K562 (cell line): ENCODE measurements at regions not wholly inside any gene's neighbourhood (a gene's known extent, or its start where the extent isn't known, plus 50 kb on each side); places are given as distances from the start of the nearest gene placed in this dataset.

Source experiments
- ZNF79 ChIP-seq: fragments of 250-450 bp; sonication (Bioruptor Pico); IDR thresholded peaks from 2 replicates; pipeline ENCODE4 v1.4.0; 2020; ENCODE audit warnings: low read depth, mild to moderate bottlenecking, moderate library complexity
- TF ChIP-seq, protein P1 (sequence below), 2 experiments: fragments of 450-650 bp in 1 of 2; sonication (generic) in 1 of 2; formaldehyde crosslinking in 1 of 2; IDR thresholded peaks; 2 replicates each; pipeline versions ENCODE4 v1.7.1 to v1.9.0; 2016 to 2022; ENCODE audit warnings: inconsistent platforms in 1 of 2, mild to moderate bottlenecking in 1 of 2, missing genetic modification reagents in 1 of 2
- TF ChIP-seq, protein P2 (sequence below): fragments of 450-650 bp; IDR thresholded peaks from 2 replicates; pipeline ENCODE4 v1.6.1; 2016; ENCODE audit warnings: missing biosample characterization, missing genetic modification characterization
- TF ChIP-seq, protein P3 (sequence below): fragments of 250-450 bp; sonication (Bioruptor Pico); IDR thresholded peaks from 2 replicates; pipeline ENCODE4 v1.5.0; 2021; ENCODE audit warnings: mild to moderate bottlenecking, borderline replicate concordance

DNA sequence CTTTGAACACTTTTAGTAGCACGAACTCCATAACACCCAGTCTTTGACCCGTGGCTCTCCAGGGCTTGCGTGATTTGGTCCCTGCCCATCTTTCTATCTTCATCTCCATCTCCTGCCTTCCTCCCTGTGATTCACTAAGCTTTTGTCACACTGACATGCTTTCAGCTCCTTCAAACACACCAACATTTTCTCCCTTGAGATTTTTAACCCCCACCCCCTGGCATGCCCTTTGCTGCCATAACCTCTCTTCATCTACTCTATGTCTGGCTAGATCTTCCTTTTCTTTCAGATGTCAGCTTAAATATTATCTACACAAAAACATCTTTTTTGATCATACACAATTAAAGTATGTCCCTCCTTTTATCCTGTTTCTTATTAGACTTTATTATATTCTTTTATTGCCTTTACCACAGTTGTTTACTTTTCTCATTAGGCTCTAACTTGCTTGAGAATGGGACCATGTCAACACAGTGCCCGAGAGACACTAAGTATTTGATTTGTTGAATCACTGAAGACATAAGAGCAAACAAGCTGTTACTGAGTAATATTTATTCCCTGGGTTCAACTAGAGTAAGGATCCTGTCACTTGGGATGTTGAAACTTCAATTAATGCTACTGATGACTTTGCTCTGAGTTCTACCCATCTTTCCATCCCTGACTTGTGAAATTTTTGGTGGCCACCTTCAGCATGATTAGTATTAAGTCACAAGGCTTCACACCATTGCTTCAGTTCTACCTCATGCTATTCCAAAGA, 387.3 kb downstream of the LRIG3 start (continued):
- TF ChIP-seq, protein P1, sequence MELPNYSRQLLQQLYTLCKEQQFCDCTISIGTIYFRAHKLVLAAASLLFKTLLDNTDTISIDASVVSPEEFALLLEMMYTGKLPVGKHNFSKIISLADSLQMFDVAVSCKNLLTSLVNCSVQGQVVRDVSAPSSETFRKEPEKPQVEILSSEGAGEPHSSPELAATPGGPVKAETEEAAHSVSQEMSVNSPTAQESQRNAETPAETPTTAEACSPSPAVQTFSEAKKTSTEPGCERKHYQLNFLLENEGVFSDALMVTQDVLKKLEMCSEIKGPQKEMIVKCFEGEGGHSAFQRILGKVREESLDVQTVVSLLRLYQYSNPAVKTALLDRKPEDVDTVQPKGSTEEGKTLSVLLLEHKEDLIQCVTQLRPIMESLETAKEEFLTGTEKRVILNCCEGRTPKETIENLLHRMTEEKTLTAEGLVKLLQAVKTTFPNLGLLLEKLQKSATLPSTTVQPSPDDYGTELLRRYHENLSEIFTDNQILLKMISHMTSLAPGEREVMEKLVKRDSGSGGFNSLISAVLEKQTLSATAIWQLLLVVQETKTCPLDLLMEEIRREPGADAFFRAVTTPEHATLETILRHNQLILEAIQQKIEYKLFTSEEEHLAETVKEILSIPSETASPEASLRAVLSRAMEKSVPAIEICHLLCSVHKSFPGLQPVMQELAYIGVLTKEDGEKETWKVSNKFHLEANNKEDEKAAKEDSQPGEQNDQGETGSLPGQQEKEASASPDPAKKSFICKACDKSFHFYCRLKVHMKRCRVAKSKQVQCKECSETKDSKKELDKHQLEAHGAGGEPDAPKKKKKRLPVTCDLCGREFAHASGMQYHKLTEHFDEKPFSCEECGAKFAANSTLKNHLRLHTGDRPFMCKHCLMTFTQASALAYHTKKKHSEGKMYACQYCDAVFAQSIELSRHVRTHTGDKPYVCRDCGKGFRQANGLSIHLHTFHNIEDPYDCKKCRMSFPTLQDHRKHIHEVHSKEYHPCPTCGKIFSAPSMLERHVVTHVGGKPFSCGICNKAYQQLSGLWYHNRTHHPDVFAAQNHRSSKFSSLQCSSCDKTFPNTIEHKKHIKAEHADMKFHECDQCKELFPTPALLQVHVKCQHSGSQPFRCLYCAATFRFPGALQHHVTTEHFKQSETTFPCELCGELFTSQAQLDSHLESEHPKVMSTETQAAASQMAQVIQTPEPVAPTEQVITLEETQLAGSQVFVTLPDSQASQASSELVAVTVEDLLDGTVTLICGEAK (IDR thresholded peaks at IDR 0.05): no peak
- TF ChIP-seq, protein P1 (CRISPR knock-in tag; IDR thresholded peaks at IDR 0.05): no peak
- no peak for TF ChIP-seq ZNF79 (CRISPR knock-in tag)
- TF ChIP-seq, protein P2, sequence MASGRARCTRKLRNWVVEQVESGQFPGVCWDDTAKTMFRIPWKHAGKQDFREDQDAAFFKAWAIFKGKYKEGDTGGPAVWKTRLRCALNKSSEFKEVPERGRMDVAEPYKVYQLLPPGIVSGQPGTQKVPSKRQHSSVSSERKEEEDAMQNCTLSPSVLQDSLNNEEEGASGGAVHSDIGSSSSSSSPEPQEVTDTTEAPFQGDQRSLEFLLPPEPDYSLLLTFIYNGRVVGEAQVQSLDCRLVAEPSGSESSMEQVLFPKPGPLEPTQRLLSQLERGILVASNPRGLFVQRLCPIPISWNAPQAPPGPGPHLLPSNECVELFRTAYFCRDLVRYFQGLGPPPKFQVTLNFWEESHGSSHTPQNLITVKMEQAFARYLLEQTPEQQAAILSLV (tag): no peak
- TF ChIP-seq, protein P3, sequence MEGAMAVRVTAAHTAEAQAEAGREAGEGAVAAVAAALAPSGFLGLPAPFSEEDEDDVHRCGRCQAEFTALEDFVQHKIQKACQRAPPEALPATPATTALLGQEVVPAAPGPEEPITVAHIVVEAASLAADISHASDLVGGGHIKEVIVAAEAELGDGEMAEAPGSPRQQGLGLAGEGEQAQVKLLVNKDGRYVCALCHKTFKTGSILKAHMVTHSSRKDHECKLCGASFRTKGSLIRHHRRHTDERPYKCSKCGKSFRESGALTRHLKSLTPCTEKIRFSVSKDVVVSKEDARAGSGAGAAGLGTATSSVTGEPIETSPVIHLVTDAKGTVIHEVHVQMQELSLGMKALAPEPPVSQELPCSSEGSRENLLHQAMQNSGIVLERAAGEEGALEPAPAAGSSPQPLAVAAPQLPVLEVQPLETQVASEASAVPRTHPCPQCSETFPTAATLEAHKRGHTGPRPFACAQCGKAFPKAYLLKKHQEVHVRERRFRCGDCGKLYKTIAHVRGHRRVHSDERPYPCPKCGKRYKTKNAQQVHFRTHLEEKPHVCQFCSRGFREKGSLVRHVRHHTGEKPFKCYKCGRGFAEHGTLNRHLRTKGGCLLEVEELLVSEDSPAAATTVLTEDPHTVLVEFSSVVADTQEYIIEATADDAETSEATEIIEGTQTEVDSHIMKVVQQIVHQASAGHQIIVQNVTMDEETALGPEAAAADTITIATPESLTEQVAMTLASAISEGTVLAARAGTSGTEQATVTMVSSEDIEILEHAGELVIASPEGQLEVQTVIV (CRISPR knock-in tag): no peak
